Epithelial cell of proximal tubule (primary cell): ENCODE measurements at regions not wholly inside any gene's neighbourhood (a gene's known extent, or its start where the extent isn't known, plus 50 kb on each side); places are given as distances from the start of the nearest gene placed in this dataset.

Source experiments
- DNase-seq: peaks from one replicate; pipeline ENCODE4 v3.0.0-alpha.2; 2011; ENCODE audit warnings: low read depth
- H3K4me3 ChIP-seq: 2 replicates; pipeline ENCODE4 v1.5.1; 2011; ENCODE audit warnings: low read depth, mild to moderate bottlenecking, low read length
- CTCF ChIP-seq: conservative IDR thresholded peaks from 2 replicates; pipeline ENCODE4 v1.5.1; 2012; ENCODE audit warnings: low read depth, mild to moderate bottlenecking, low read length

- DNase-seq, result no peak
- no peak for TF ChIP-seq CTCF
- no peak overlapping the region for H3K4me3 ChIP-seq
Measured at GRCh38 chr14:30251557-30252100, 307.3 kb upstream of the G2E3 start.

- TF ChIP-seq CTCF, result no peak
- H3K4me3 ChIP-seq, result no peak overlapping the region
- DNase-seq, result no peak
Measured at GRCh38 chr14:30252151-30252550, 306.8 kb upstream of the G2E3 start.

GRCh38 chr14:30252783-30253674, 305.9 kb upstream of the G2E3 start:
- H3K4me3 ChIP-seq, result no peak overlapping the region
- TF ChIP-seq CTCF, result no peak
- DNase-seq, result no peak

- TF ChIP-seq CTCF, result no peak
- DNase-seq, result no peak
- no peak overlapping the region for H3K4me3 ChIP-seq
Measured at GRCh38 chr14:30256627-30257026, 302.3 kb upstream of the G2E3 start.

- no peak for DNase-seq
- no peak overlapping the region for H3K4me3 ChIP-seq
- TF ChIP-seq CTCF, result no peak
Measured at GRCh38 chr14:30257946-30258661, 300.9 kb upstream of the G2E3 start.

- no peak for TF ChIP-seq CTCF
- no peak overlapping the region for H3K4me3 ChIP-seq
- no peak for DNase-seq
Measured at GRCh38 chr14:30260833-30261607, 297.9 kb upstream of the G2E3 start.
